ENCODE measurements at regions not wholly inside any gene's neighbourhood (a gene's known extent, or its start where the extent isn't known, plus 50 kb on each side); places are given as distances from the start of the nearest gene placed in this dataset.

GRCh38 chr12:25859976-25860375 is 98.5 kb upstream of the RASSF8 start:
- TF ChIP-seq POLR2AphosphoS5 (IDR thresholded peaks at IDR 0.05): no peak
- TF ChIP-seq POLR2A (IDR thresholded peaks at IDR 0.05): no peak

Measured in spleen (tissue), 3 donors.